Glomerular endothelial cell (primary cell): ENCODE measurements at regions not wholly inside any gene's neighbourhood (a gene's known extent, or its start where the extent isn't known, plus 50 kb on each side); places are given as distances from the start of the nearest gene placed in this dataset.
"Not testable (repeated sequence)": the region's sequence is repeated elsewhere in the genome, so short reads cannot be mapped to it uniquely, and the experiment has no call there.

Experiments
- DNase-seq: peaks from one replicate; pipeline ENCODE4 v3.0.0-alpha.2; 2011; ENCODE audit warnings: low read depth, low spot score; ENCODE audit errors: extremely low read depth

GRCh38 chr3:75380276-75380771 lies 283.8 kb upstream of the FRG2C start:
- DNase-seq, result no peak

DNA sequence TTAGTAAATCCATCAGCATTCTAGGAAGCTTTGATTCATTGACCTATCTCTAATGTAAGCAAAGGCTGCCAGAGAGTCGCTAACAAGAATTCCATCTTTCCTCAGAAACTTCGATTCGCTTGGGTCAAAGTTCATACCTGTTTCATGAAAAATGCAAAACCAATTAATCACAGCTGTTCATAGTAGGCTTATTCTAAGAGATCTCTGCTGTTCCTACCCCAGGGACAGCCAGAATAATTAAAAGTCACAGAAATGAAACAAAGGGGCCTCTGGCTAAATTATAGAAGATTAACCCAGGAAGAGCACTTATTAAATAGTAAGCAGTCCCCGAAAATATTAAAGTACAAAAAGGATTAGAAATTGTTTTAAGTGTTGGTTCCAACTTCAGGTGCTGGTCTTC lies 280.1 kb upstream of the FRG2C start:
- DNase-seq, result not testable (repeated sequence)

GRCh38 chr3:75388486-75389124 lies 275.5 kb upstream of the FRG2C start:
- not testable (repeated sequence) for DNase-seq

DNA sequence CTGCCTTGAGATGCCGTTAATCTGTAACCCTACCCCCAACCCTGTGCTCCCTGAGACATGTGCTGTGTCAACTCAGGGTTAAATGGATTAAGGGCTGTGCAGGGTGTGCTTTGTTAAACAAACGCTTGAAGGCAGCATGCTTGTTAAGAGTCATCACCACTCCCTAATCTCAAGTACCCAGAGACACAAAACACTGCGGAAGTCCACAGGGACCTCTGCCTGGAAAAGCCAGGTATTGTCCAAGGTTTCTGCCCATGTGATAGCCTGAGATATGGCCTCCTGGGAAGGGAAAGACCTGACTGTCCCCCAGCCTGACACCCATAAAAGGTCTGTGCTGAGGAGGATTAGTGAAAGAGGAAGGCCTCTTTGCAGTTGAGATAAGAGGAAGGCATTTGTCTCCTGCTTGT lies 270.8 kb upstream of the FRG2C start:
- DNase-seq, result not testable (repeated sequence)

- DNase-seq, result not testable (repeated sequence)
These were observed 270.0 kb upstream of the FRG2C start for GRCh38 chr3:75394102-75394501.

- DNase-seq, result not testable (repeated sequence)
These were observed 269.4 kb upstream of the FRG2C start for GRCh38 chr3:75394562-75395360.

DNA sequence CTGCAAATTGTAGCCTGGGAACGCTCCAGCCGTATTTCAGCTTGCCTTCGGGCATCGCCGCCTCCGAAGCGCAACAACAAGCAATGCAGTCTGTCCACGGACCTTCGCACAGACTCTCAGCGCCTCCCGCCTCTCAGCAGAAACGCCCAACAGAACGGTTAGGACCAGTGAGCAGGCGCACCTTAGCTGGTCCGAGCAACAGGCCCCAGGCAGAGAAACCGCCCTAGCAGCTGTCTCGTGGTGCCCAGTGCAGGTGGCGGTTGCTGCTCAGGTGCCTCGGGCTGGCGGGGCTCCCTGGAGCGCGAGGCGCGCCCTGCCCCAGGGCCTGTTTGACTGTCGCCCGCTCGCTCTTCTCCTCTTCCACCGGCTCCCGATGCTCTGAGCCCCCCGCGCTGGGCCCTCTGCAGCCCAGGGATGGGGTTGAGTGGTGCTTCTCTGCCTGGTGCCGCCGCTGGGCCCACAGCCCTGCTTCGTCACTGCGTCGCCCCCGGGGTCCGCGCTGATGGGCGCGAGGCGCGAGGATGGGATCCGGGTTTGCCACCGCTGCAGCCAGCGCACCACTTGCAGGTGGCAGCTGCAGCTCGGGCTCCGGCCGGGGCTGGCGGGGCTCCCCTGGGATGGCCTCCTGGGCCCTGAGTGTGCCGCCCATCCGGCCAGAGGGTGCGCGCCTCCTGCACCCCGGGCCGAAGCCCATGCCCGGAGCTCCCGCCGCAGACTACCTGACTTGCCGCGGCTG lies 268.4 kb upstream of the FRG2C start:
- DNase-seq, result no peak

- no peak for DNase-seq
These were observed 267.8 kb upstream of the FRG2C start for GRCh38 chr3:75396316-75396802.

DNA sequence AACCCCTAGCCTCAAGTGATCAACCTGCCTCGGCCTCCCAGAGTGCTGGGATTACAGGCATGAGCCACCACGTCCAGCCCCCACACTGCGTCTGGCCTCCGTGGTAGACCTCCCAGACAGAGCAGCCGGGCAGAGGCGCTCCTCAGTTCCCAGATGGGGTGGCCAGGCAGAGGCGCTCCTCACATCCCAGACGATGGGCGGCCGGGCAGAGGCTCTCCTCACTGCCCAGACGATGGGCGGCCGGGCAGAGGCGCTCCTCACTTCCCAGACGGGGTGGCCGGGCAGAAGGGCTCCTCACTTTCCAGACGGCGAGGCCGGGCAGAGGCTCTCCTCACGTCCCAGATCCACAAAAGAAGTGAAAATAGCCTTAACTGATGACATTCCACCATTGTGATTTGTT lies 266.6 kb upstream of the FRG2C start:
- DNase-seq, result not testable (repeated sequence)

GRCh38 chr3:75422101-75422945 lies 241.8 kb upstream of the FRG2C start:
- DNase-seq, result not testable (repeated sequence)

DNA sequence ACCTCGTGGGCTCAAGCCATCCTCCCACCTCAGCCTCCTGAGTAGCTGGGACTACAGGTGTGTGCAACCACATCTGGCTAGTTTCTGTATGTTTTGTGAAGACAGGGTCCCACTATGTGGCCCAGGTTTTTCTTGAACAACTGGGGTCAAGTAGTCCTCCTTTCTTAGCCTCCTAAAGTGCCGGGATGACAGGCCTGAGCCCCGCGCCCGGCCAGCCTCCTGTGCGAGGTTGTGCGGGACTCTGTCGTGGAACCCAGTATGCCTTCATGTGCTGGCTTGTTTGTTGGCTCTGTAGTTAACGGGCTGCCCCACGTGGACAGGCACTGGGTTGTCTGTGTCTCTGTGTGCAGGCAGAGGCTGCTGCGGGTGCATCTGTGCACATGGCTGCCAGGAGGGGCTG lies 238.7 kb upstream of the FRG2C start:
- not testable (repeated sequence) for DNase-seq

DNA sequence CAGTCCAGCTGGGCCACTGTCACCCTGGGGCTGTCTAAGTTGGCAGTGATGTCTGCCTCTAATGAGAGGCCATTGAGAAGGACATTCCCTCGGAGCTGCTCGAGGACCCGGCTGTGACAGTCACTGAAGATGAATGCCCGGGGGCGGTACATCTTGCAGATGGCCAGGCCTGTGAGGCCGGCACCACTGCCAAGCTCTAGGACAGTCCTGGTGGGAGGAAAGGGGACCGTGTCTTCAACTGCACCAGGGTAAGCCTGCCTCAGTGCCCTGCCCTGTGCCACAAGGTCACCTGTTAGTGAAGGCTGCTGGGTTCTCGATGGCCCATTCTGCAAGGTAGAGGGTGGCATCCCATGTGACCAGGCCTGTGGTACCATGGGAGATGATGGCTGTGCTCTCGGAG lies 236.6 kb upstream of the FRG2C start:
- not testable (repeated sequence) for DNase-seq

GRCh38 chr3:75427906-75428305 lies 236.2 kb upstream of the FRG2C start:
- DNase-seq, result not testable (repeated sequence)

DNA sequence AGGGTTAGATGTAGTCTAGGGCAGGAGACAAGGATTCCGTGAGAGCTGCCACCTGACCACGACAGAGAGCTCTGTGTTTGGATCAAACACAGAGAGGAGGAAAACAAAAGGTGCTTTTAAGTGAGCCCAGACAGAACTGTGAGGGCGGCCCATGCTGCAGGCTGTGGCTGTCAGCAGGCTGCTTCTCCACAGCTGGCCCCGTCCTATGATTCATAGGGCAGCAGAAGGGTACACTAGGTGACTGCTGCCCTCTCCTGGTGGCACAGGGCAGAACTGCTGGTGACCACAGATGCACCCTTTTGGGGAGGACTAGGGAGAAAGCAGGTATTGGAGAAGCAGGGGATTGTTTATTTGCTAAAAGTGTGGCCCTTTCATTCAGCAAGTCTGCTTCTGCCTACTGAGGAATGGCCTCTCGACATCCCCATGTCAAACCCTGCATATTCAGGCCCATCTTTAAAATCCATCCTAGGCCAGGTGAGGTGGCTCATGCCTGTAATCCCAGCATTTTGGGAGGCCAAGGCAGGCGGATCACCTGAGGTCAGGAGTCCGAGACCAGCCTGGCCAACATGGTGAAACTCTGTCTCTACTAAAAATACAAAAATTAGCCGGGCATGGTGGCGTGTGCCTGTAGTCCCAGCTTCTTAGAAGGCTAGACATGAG lies 234.4 kb upstream of the FRG2C start:
- DNase-seq, result not testable (repeated sequence)

DNA sequence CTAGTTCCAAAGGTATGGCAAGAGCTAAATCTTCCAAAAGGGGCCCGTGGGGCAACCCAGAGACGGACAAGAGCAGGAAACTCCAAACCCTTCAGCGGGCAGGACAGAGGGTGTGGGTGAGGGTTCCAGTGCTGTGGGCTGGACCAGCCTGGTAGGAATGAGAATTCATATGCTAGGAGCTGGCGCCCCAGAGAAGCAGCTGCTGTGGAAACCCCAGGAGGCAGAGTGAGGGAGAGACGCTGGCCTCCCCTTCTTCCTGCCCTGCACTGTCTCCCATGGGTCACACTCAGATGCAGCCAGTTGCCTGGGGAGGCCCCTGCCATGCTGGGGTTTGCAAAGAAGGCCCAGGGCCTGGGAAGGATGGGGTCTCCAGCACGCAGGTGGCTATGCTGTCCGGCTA lies 233.7 kb upstream of the FRG2C start:
- DNase-seq, result not testable (repeated sequence)

DNA sequence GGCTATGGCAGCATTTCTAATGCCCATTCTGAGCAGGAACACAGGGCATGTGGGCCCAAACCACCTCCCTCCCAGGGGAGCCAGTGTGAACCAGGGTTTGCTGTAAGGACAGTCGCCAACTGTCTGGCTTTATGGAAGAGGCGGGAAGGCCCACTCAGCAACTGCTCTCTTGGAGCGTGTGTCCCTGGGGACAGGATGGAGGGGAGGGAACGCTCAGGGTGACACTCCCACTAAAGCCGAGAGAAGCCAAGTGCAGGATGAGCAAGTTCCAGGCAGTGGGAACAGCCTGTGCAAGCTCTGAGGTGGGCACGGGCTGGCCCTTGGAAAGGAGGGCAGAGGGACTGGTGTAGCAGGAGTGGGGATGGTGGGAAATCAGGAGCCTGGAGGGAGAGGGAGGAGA lies 233.0 kb upstream of the FRG2C start:
- DNase-seq, result not testable (repeated sequence)

- not testable (repeated sequence) for DNase-seq
These were observed 231.7 kb upstream of the FRG2C start for GRCh38 chr3:75432466-75432865.

- DNase-seq, result peak; percentile 51
These were observed 231.2 kb upstream of the FRG2C start for GRCh38 chr3:75432885-75433284.

DNA sequence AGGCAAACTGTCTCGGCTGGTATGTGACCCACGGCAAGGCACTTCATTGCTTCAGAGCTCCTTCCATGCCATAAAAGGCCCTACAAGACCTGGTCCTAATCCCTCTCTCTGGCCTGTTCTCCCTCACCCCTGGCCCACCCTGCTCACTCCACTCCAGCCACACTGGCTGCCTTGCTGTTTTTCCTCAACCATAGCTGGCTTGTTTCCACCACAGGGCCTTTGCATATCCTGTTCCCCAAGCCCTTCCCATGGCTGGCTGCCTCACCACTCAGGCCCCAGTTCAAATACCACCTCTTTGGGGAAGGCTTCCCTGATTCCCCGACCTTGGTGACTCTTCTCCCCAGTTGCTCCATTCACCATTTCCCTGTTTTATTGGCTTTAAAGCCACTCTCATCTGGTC lies 230.8 kb upstream of the FRG2C start:
- not testable (repeated sequence) for DNase-seq
